Upper lobe of right lung (tissue), 1 donor: ENCODE measurements at regions not wholly inside any gene's neighbourhood (a gene's known extent, or its start where the extent isn't known, plus 50 kb on each side); places are given as distances from the start of the nearest gene placed in this dataset.

Experiments used
- ATAC-seq: fragments of 200-7000 bp; cut with Tn5 transposase; one replicate; pipeline ENCODE4 v1.9.1; 2020; ENCODE audit warnings: mild to moderate bottlenecking, moderate library complexity
- DNase-seq: peaks from one replicate; pipeline ENCODE4 v3.0.0-alpha.2; 2020
- H3K27ac ChIP-seq: fragments of 200-600 bp; one replicate; pipeline ENCODE4 v1.8.0; 2022
- H3K27me3 ChIP-seq: fragments of 200-600 bp; one replicate; pipeline ENCODE4 v1.8.0; 2022; ENCODE audit warnings: mild to moderate bottlenecking
- H3K36me3 ChIP-seq: fragments of 200-600 bp; one replicate; pipeline ENCODE4 v1.8.0; 2022
- H3K4me1 ChIP-seq: fragments of 200-600 bp; one replicate; pipeline ENCODE4 v1.8.0; 2022
- H3K4me3 ChIP-seq: fragments of 200-600 bp; one replicate; pipeline ENCODE4 v1.8.0; 2022; ENCODE audit warnings: mild to moderate bottlenecking
- H3K9me3 ChIP-seq: fragments of 200-600 bp; one replicate; pipeline ENCODE4 v1.8.0; 2022
- CTCF ChIP-seq: fragments of 200-600 bp; IDR thresholded peaks from one replicate; pipeline ENCODE4 v1.8.0; 2022; ENCODE audit warnings: antibody characterized with exemption
- intact Hi-C: fragments of 100-400 bp; cut with DNase I; formaldehyde crosslinking; loops from one replicate; pipeline ENCODE4 v1.11.0; 2022
- donor health status: DM: no; HTN: yes; CAD: no; lungs with severe emphysema.

GRCh38 chrX:43345166-43345565 is 310.9 kb upstream of the MAOA start:
- no peaks in the 10 kb centered on the region for H3K27me3 ChIP-seq
- no peaks in the 10 kb centered on the region for H3K4me1 ChIP-seq
- no peaks in the 10 kb centered on the region for H3K9me3 ChIP-seq
- intact Hi-C loops = no loop called here
- DNase-seq (no peak), ATAC-seq (no peak)
- H3K36me3 ChIP-seq = no peaks in the 10 kb centered on the region
- no peak for TF ChIP-seq CTCF
- no peak overlapping the region for H3K4me3 ChIP-seq
- H3K27ac ChIP-seq = no peak overlapping the region

GRCh38 chrX:43349363-43349762 is 306.7 kb upstream of the MAOA start:
- intact Hi-C loops = no loop called here
- ATAC-seq (peak; percentile 85), DNase-seq (no peak)
- no peak overlapping the region for H3K27ac ChIP-seq
- H3K9me3 ChIP-seq = no peaks in the 10 kb centered on the region
- H3K4me1 ChIP-seq = no peaks in the 10 kb centered on the region
- H3K4me3 ChIP-seq = no peak overlapping the region
- no peaks in the 10 kb centered on the region for H3K36me3 ChIP-seq
- H3K27me3 ChIP-seq = no peaks in the 10 kb centered on the region
- TF ChIP-seq CTCF = peak; percentile 62

GRCh38 chrX:43350935-43351334 is 305.2 kb upstream of the MAOA start:
- intact Hi-C loops = no loop called here
- Histone ChIP-seq H3K36me3 (no peaks in the 10 kb centered on the region), H3K27me3 (no peaks in the 10 kb centered on the region), H3K9me3 (no peaks in the 10 kb centered on the region), H3K27ac (no peak overlapping the region), H3K4me3 (no peak overlapping the region), H3K4me1 (no peaks in the 10 kb centered on the region)
- no peak for TF ChIP-seq CTCF
- no peak for ATAC-seq
- DNase-seq = no peak

- H3K27ac ChIP-seq = no peak overlapping the region
- H3K4me3 ChIP-seq = no peak overlapping the region
- H3K36me3 ChIP-seq = no peaks in the 10 kb centered on the region
- DNase-seq (no peak), ATAC-seq (no peak)
- intact Hi-C loops = no loop called here
- no peaks in the 10 kb centered on the region for H3K9me3 ChIP-seq
- H3K27me3 ChIP-seq = no peaks in the 10 kb centered on the region
- TF ChIP-seq CTCF = no peak
- H3K4me1 ChIP-seq = no peaks in the 10 kb centered on the region
Observed at GRCh38 chrX:43357741-43358140, 298.4 kb upstream of the MAOA start.

- no peaks in the 10 kb centered on the region for H3K27me3 ChIP-seq
- no peak for TF ChIP-seq CTCF
Observed at GRCh38 chrX:43373032-43373431, 283.1 kb upstream of the MAOA start.

GRCh38 chrX:43375136-43375535 is 281.0 kb upstream of the MAOA start:
- DNase-seq = no peak
- intact Hi-C loops = no loop called here
- no peaks in the 10 kb centered on the region for H3K36me3 ChIP-seq
- H3K27ac ChIP-seq = no peak overlapping the region
- no peak for ATAC-seq
- H3K27me3 ChIP-seq = no peaks in the 10 kb centered on the region
- no peak for TF ChIP-seq CTCF
- no peaks in the 10 kb centered on the region for H3K4me1 ChIP-seq
- H3K4me3 ChIP-seq = no peak overlapping the region
- H3K9me3 ChIP-seq = peaks cover 3% of the 10 kb centered on the region

More at GRCh38 chrX:43373032-43373431, 283.1 kb upstream of the MAOA start:
- no peak overlapping the region for H3K4me3 ChIP-seq
- no peak overlapping the region for H3K27ac ChIP-seq
- H3K36me3 ChIP-seq = no peaks in the 10 kb centered on the region
- ATAC-seq (no peak), DNase-seq (no peak)
- no peaks in the 10 kb centered on the region for H3K4me1 ChIP-seq
- intact Hi-C loops = no loop called here
- peaks cover 3% of the 10 kb centered on the region for H3K9me3 ChIP-seq
